Adipocyte (in vitro differentiated cells): ENCODE measurements at regions not wholly inside any gene's neighbourhood (a gene's known extent, or its start where the extent isn't known, plus 50 kb on each side); places are given as distances from the start of the nearest gene placed in this dataset.
A peak's percentile ranks its signal among the peaks of the same experiment; 100 is the strongest.

Experiments used
- DNase-seq: peaks from one replicate; pipeline ENCODE4 v3.0.0-alpha.2; 2015; ENCODE audit warnings: low read depth
- H3K27me3 ChIP-seq: replicated peaks from 2 replicates; pipeline ENCODE4 v1.7.0; 2013; ENCODE audit warnings: mild to moderate bottlenecking, low read length, moderate library complexity; ENCODE audit not compliant: control insufficient read depth, insufficient read depth
- H3K36me3 ChIP-seq: 2 replicates; pipeline ENCODE4 v1.7.0; 2013; ENCODE audit warnings: low read length, mild to moderate bottlenecking, moderate library complexity; ENCODE audit not compliant: control insufficient read depth, insufficient read depth, severe bottlenecking
- H3K4me1 ChIP-seq: 2 replicates; pipeline ENCODE4 v1.7.0; 2013; ENCODE audit warnings: mild to moderate bottlenecking, low read length, moderate library complexity; ENCODE audit not compliant: control insufficient read depth, insufficient read depth
- H3K4me3 ChIP-seq: 2 replicates; pipeline ENCODE4 v1.7.0; 2013; ENCODE audit warnings: mild to moderate bottlenecking, low read length, moderate library complexity
- H3K9ac ChIP-seq: 2 replicates; pipeline ENCODE4 v1.7.0; 2013; ENCODE audit warnings: mild to moderate bottlenecking, low read length, moderate library complexity
- H3K9me3 ChIP-seq: 2 replicates; pipeline ENCODE4 v1.7.0; 2013; ENCODE audit warnings: mild to moderate bottlenecking, low read length, moderate library complexity; ENCODE audit not compliant: control insufficient read depth

DNA sequence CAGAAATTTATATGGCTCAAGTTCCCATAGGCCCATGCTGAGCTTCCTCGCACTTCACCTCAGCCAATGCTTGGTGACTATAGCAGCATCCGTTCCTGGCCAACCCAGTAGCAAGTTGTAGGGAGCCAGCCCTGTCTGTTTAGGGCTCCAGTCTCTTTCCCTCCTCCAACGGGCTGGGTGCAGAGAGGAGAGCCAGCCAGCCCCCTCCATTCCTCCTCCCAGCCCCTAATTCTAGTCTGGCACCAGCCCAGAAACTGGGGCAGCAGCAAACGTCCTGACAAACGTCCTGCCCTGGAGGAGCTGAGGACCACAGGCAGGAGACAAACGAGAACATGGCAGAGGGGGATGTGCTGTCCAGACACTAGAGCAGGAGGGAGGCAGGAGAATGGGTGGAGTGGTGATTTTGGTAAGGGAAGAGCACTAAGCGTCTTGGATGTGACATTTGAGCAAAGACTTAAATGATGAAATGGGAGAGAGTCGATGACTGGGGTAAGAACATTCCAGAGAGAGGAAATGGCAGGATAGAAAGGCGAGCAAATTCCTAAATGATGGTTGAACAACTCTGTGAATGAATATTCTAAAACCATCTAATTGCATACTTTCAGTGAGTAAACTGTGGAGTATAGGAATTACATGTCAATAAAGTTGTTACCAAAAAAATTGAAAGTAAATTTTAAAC lies 222.5 kb upstream of the DAPK1 start:
- Histone ChIP-seq H3K9me3 (no peaks in the 10 kb centered on the region), H3K9ac (peak overlapping the region; percentile 80), H3K27me3 (no peaks in the 10 kb centered on the region), H3K4me1 (peaks cover 74% of the 10 kb centered on the region), H3K4me3 (no peak overlapping the region), H3K36me3 (no peaks in the 10 kb centered on the region)
- DNase-seq, result no peak

DNA sequence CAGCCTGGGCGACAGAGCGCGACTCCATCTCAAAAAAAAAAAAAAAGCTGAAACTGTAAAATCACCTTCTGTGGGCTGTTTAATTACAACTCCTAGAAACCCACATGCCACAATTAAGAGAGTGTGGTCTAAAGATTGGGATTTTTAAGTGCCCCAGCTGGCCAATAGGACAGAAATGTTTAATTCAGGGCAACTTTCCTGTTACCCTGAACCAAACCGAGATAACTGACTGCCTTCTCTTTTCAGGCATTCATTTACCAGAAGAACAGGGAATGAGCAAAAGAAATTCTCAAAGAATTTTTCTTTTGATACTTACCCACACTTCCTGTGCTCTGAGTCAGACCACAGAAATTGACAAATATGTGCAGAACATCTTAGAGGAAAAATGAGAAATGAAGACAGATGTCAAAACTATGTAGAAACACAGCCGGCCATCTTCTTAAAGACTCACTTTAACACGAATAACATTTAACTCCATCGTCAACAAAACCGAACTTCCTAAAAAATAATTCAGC lies 221.3 kb upstream of the DAPK1 start:
- peak; percentile 91 for DNase-seq
- H3K4me3 ChIP-seq, result no peak overlapping the region
- peak overlapping the region; percentile 80 for H3K9ac ChIP-seq
- H3K27me3 ChIP-seq, result no peaks in the 10 kb centered on the region
- no peaks in the 10 kb centered on the region for H3K36me3 ChIP-seq
- no peaks in the 10 kb centered on the region for H3K9me3 ChIP-seq
- H3K4me1 ChIP-seq, result peaks cover 71% of the 10 kb centered on the region

DNA sequence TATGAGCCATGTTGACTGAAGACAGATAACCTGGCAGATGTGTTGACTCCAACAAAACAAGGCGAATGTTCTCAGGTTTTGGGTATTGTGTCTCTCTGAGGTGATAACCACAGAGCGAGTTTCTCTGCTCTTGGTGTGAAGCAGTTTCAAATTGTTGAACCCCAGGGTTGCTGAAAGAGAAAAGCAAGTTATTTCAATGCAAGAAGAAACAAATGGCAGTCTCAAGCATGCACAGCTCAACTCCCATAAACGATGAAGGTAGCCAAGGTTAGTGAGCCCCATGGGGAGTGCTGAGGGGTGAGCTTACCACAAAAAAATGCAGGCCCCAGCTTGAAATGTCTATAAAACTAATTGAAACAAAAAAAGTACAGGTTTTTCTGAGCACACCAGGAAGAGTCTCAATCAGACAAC lies 220.8 kb upstream of the DAPK1 start:
- Histone ChIP-seq H3K27me3 (no peaks in the 10 kb centered on the region), H3K36me3 (no peaks in the 10 kb centered on the region), H3K9me3 (no peaks in the 10 kb centered on the region), H3K4me3 (no peak overlapping the region), H3K4me1 (peaks cover 66% of the 10 kb centered on the region), H3K9ac (peak overlapping the region; percentile 80)
- DNase-seq, result no peak

DNA sequence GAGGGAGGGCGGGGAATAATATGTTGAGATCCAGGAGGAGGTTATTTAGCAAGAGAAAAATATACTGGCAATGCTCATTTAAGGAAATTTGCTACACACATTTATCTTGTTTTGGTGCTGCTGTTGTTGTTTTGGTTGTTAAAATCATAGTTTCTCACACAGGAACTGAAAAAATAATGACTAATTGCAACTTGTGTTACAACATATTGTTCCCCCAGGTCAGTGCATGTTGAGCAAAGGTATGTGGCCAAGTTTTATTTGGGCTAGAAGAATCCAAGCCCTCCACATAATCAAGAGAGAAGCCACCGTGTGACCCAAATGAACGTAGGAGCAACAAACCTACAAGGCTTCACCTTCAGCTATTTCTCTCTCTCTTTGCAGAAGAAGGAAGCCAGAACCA lies 220.3 kb upstream of the DAPK1 start:
- no peaks in the 10 kb centered on the region for H3K36me3 ChIP-seq
- no peaks in the 10 kb centered on the region for H3K27me3 ChIP-seq
- H3K4me1 ChIP-seq, result peaks cover 62% of the 10 kb centered on the region
- peak overlapping the region; percentile 80 for H3K9ac ChIP-seq
- no peak overlapping the region for H3K4me3 ChIP-seq
- no peak for DNase-seq
- H3K9me3 ChIP-seq, result no peaks in the 10 kb centered on the region

DNA sequence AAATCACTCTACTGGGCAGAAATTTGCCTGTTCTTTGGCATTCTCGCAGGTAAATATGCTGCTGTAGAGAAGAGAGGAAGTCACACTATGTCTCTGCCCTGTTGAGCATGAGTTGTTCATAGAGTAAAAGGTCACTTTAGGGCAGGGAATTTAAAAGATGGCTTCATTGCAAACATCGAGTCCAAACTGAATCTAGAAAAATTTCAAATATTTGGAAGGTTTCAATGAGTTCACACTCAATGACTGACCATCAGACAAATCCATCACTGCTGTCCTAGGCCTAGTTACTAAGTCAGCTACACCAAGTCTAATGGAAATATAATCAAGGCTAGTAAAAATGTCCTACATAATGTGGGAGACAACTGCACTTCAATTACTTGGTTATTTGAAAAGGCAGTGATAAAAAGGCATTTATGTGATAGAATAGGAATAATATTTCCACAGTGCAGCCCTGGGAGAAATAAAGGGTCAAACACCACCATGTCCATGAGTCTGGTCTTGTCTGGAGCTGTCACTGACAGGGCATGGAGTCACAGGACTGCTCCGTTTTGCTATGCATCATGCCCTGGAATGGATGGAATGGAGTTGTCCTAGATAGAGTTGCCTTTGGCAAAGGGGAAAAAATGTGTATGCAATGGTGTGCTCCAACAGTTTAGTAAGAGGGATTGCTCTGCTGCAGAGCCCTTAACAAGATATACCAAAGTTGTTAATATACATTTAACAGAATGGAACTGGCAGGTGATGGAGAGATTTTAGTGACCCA lies 218.5 kb upstream of the DAPK1 start:
- peak; percentile 66 for DNase-seq
- Histone ChIP-seq H3K27me3 (no peaks in the 10 kb centered on the region), H3K36me3 (no peaks in the 10 kb centered on the region), H3K9me3 (no peaks in the 10 kb centered on the region), H3K4me1 (peaks cover 60% of the 10 kb centered on the region), H3K4me3 (peak overlapping the region; percentile 19), H3K9ac (peak overlapping the region; percentile 80)

DNA sequence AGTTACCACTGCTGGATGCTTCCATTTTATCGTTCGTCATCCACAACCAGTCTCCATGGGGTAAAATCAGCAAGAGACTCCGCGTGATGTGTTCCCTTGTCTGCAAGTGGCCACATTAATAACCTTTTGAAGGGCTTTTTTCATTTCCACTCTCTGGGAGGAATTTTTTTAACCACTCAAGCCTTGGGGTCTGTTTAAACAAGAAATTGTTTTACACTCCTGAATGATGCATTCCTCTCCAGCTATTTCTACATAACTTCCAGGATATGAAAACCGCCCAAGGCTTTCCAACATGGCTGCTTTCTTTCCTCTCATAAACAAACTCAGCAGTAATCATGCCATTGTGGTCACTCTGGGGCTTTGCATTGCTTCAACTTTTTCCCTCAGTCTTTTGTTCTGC lies 217.2 kb upstream of the DAPK1 start:
- Histone ChIP-seq H3K4me1 (peaks cover 48% of the 10 kb centered on the region), H3K9me3 (no peaks in the 10 kb centered on the region), H3K36me3 (no peaks in the 10 kb centered on the region), H3K27me3 (no peaks in the 10 kb centered on the region), H3K9ac (no peak overlapping the region), H3K4me3 (no peak overlapping the region)
- DNase-seq, result peak; percentile 92

DNA sequence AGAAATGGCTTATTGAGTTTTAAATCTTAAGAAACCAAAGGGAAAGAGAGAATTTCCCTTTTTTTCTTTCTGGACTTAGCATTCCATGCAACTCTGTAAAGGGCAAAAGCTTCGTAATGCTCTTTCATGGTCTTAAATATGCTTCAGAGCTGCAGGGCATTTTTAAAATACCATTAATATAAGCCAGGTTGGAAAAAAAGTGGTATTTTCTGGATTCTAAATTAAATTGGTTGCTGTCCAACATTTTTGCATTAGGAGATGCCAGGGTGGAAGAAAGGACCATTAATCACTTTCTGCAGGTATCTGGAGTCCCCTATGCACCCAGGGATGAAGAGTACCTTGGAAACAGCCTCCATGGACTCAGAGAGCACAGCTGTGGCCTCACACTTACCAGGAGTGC lies 215.1 kb upstream of the DAPK1 start:
- H3K36me3 ChIP-seq, result no peaks in the 10 kb centered on the region
- no peaks in the 10 kb centered on the region for H3K27me3 ChIP-seq
- DNase-seq, result peak; percentile 77
- H3K4me3 ChIP-seq, result no peak overlapping the region
- H3K4me1 ChIP-seq, result peaks cover 30% of the 10 kb centered on the region
- H3K9ac ChIP-seq, result no peak overlapping the region
- no peaks in the 10 kb centered on the region for H3K9me3 ChIP-seq

DNA sequence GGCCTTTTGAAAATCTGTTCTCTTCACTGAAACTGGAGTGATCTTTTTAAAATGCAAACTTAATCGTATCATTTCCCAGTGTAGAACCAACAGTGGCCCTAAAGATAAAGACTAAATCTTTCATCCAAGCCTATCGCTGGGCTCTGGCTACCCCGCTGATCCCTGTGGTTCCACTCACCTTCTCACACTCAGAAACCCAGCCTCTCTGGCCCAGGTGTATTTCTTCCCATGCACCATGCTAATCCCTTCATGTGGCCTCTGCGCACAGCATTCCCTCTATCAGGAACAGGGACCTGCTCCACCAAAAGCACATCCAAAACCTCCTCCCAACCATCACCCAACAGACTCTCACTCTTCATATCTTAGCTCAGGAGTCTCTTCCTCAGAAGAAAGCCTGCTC lies 214.1 kb upstream of the DAPK1 start:
- Histone ChIP-seq H3K9me3 (no peaks in the 10 kb centered on the region), H3K4me3 (no peak overlapping the region), H3K36me3 (no peaks in the 10 kb centered on the region), H3K4me1 (peaks cover 20% of the 10 kb centered on the region), H3K9ac (no peak overlapping the region), H3K27me3 (no peaks in the 10 kb centered on the region)
- DNase-seq, result no peak

DNA sequence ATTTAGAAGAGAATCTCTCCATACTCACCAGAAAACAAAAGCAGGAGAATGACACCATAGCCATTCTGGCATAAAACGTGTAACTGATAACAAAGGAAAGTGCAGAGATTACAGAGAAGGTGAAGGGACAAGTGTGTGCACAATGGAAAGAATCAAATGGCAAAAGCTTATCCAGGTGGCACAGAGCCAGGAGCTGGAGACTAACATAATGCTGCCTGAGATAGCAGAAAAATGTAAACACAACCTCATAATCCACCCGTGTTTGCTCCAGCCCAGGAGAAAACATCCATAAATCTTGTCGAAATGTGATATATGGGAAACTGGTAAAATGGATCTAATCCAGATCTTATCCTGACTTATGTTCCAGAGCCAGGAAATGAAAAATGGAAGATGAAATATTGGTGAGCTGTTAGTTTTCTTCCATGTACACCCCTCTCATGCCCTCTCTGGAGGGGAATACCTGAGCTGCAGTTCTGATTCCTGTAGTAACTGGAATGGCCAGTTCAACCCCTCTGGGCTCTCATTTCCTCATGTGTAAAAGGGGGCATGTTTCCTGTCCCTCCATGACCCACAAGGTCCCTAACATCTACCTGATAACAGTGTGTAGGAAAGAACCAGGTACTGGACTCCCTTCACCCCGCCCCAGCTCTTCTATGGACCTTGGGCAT lies 212.3 kb upstream of the DAPK1 start:
- Histone ChIP-seq H3K27me3 (no peaks in the 10 kb centered on the region), H3K9me3 (no peaks in the 10 kb centered on the region), H3K4me3 (no peak overlapping the region), H3K4me1 (peaks cover 15% of the 10 kb centered on the region), H3K36me3 (no peaks in the 10 kb centered on the region), H3K9ac (no peak overlapping the region)
- no peak for DNase-seq

DNA sequence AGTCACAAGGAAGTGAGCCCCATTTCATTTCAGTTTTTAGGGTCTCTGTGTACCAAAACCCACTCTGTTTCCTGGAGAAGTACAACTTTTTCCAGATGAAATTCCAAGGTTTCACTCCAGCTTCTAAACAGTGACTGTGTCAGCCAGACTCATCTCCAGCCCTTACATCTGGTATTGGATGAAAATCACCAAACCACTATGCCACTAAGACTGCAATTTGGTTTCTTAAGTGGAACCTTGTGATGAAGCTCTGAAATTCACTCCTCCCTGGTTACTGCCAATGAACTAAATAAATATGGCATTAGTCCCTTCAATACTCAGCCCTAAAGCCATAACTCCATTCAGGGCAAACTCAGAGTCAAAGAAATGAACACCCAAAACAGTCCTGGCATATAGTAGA lies 211.2 kb upstream of the DAPK1 start:
- H3K27me3 ChIP-seq, result no peaks in the 10 kb centered on the region
- no peak for DNase-seq
- no peaks in the 10 kb centered on the region for H3K9me3 ChIP-seq
- H3K36me3 ChIP-seq, result no peaks in the 10 kb centered on the region
- H3K4me1 ChIP-seq, result peaks cover 12% of the 10 kb centered on the region
- no peak overlapping the region for H3K4me3 ChIP-seq
- H3K9ac ChIP-seq, result no peak overlapping the region
